IPS DF 6.9 (cell line): ENCODE measurements at regions not wholly inside any gene's neighbourhood (a gene's known extent, or its start where the extent isn't known, plus 50 kb on each side); places are given as distances from the start of the nearest gene placed in this dataset.

ENCODE experiments used
- DNase-seq: peaks from one replicate; pipeline ENCODE4 v3.0.0-alpha.2; 2013; ENCODE audit warnings: low read depth, low spot score
- H3K27ac ChIP-seq: one replicate; pipeline ENCODE4 v1.5.1; 2013; ENCODE audit warnings: low read length, control low read depth
- H3K27me3 ChIP-seq: 2 replicates; pipeline ENCODE4 v1.6.1; 2013; ENCODE audit warnings: mild to moderate bottlenecking, low read length; ENCODE audit not compliant: control insufficient read depth, insufficient read depth
- H3K36me3 ChIP-seq: 2 replicates; pipeline ENCODE4 v1.6.1; 2013; ENCODE audit warnings: low read length; ENCODE audit not compliant: control insufficient read depth, insufficient read depth
- H3K4me1 ChIP-seq: 2 replicates; pipeline ENCODE4 v1.6.1; 2013; ENCODE audit warnings: low read length; ENCODE audit not compliant: control insufficient read depth, insufficient read depth
- H3K4me3 ChIP-seq: 2 replicates; pipeline ENCODE4 v1.5.1; 2013; ENCODE audit warnings: mild to moderate bottlenecking, low read length
- H3K9me3 ChIP-seq: 2 replicates; pipeline ENCODE4 v1.6.1; 2013; ENCODE audit warnings: low read length, inconsistent platforms; ENCODE audit not compliant: control insufficient read depth, insufficient read depth
- WGBS: extraction: QIAGEN DNeasy Blood & Tissue Kit; methylation state at CpG from one replicate; pipeline ENCODE4 v1.1.7; 2013; ENCODE audit warnings: mixed read lengths, missing lambda C conversion rate; ENCODE audit not compliant: insufficient read length, insufficient coverage; 5-methylcytosine and 5-hydroxymethylcytosine counted together

DNA sequence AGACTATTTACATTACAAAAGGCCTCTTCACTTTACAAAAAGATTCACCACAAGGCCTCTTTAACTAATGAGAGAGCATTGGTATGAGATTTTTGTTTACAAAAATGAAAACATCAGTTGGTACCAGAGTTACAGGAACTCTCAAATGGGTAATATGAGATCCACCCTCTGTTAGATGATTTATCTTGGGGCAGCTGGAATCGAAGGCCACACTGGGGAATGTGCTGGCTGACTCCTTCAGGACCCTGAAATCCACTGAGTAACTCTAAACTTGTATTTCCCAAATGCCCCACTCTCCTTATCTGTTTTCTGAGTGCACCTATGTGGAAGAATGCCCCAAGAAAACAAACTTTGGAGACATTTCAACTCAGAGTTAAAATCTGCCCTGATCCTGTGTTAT, 232.9 kb upstream of the F9 start:
- Histone ChIP-seq H3K27ac (no peak overlapping the region), H3K27me3 (no peaks in the 10 kb centered on the region), H3K4me1 (no peaks in the 10 kb centered on the region), H3K4me3 (no peak overlapping the region), H3K9me3 (no peaks in the 10 kb centered on the region), H3K36me3 (no peaks in the 10 kb centered on the region)
- no peak for DNase-seq
- WGBS = no CpG with 5 or more reads among the region's 1 CpG

DNA sequence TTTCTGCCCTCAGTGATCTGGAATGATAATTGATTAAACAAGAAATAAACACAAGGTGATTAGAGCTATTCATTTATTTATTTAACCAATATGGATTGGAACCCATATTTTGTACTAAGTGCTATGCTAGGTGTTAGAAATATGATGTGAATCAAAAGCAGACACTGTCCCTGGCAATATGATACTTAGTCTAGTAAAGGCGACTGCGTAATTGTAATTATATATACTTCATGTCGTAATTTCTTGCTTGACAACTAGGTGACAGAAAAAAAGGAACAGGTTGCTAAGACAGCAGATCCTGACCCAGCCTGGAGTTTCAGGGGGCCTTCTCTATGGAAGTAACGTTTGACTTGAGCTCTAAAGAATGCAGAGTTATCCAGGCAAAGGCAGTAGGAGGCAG, 236.5 kb upstream of the F9 start:
- DNase-seq = no peak
- no peaks in the 10 kb centered on the region for H3K4me1 ChIP-seq
- H3K9me3 ChIP-seq = no peaks in the 10 kb centered on the region
- WGBS = no CpG with 5 or more reads among the region's 4 CpGs
- no peak overlapping the region for H3K4me3 ChIP-seq
- no peaks in the 10 kb centered on the region for H3K36me3 ChIP-seq
- H3K27me3 ChIP-seq = no peaks in the 10 kb centered on the region
- no peak overlapping the region for H3K27ac ChIP-seq

DNA sequence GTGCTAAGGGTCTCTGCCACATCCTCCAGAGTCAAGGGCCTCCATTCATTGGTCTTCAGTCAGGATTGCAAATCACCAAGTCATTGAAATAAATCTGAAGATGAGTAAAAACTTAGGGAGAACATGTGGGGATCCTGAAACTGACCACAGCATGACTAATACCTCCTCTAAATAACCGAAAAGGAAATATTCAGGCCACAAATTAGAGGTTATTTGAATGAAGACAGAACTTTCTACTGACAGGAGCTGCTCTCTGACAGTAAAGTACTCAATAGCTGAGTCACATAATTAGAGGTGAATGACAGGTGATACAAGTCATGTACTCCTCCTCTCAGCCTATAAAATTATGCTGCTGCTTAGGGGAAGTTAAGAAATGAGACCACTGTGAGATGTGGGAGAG, 240.2 kb upstream of the F9 start:
- no peak overlapping the region for H3K4me3 ChIP-seq
- no peaks in the 10 kb centered on the region for H3K27me3 ChIP-seq
- WGBS = no CpG with 5 or more reads among the region's 1 CpG
- H3K27ac ChIP-seq = no peak overlapping the region
- no peak for DNase-seq
- no peaks in the 10 kb centered on the region for H3K9me3 ChIP-seq
- H3K36me3 ChIP-seq = no peaks in the 10 kb centered on the region
- no peaks in the 10 kb centered on the region for H3K4me1 ChIP-seq

GRCh38 chrX:139287155-139287924, 243.2 kb upstream of the F9 start:
- H3K36me3 ChIP-seq = no peaks in the 10 kb centered on the region
- H3K9me3 ChIP-seq = no peaks in the 10 kb centered on the region
- WGBS = no CpG with 5 or more reads among the region's 2 CpGs
- no peak overlapping the region for H3K27ac ChIP-seq
- DNase-seq = no peak
- no peaks in the 10 kb centered on the region for H3K27me3 ChIP-seq
- no peaks in the 10 kb centered on the region for H3K4me1 ChIP-seq
- H3K4me3 ChIP-seq = no peak overlapping the region

DNA sequence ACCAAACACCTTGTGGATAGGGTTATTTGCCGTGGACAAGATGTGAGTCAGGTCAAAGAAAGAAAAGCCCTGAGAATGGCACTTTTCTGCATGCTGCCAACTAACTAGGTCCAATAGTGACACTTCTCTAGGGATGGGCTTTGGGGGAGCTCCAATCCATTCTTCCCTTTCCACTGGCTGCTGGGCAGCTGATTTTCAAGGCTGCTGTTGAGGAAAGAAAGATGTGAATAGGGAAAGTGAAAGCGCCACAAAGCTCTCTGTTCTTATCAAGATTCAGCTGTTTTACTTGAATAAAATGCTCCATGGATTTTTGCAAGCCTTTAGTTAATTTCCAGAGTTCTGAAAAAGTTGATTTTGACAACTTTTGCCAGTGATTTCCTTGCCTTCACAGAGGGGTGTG, 244.2 kb upstream of the F9 start:
- Histone ChIP-seq H3K4me3 (no peak overlapping the region), H3K36me3 (no peaks in the 10 kb centered on the region), H3K4me1 (no peaks in the 10 kb centered on the region), H3K27ac (no peak overlapping the region), H3K9me3 (no peaks in the 10 kb centered on the region), H3K27me3 (no peaks in the 10 kb centered on the region)
- WGBS = no CpG with 5 or more reads among the region's 2 CpGs
- DNase-seq = no peak

- H3K4me3 ChIP-seq = no peak overlapping the region
- no peak for DNase-seq
- no peaks in the 10 kb centered on the region for H3K9me3 ChIP-seq
- no peaks in the 10 kb centered on the region for H3K36me3 ChIP-seq
- no CpG with 5 or more reads among the region's 3 CpGs for WGBS
- no peak overlapping the region for H3K27ac ChIP-seq
- H3K4me1 ChIP-seq = no peaks in the 10 kb centered on the region
- H3K27me3 ChIP-seq = no peaks in the 10 kb centered on the region
These were observed 262.7 kb upstream of the F9 start for GRCh38 chrX:139267851-139268250.

- Histone ChIP-seq H3K4me1 (no peaks in the 10 kb centered on the region), H3K36me3 (no peaks in the 10 kb centered on the region), H3K9me3 (no peaks in the 10 kb centered on the region), H3K27me3 (no peaks in the 10 kb centered on the region), H3K27ac (no peak overlapping the region), H3K4me3 (no peak overlapping the region)
- WGBS = no CpG with 5 or more reads among the region's 3 CpGs
- no peak for DNase-seq
These were observed 284.2 kb upstream of the F9 start for GRCh38 chrX:139246295-139246694.

DNA sequence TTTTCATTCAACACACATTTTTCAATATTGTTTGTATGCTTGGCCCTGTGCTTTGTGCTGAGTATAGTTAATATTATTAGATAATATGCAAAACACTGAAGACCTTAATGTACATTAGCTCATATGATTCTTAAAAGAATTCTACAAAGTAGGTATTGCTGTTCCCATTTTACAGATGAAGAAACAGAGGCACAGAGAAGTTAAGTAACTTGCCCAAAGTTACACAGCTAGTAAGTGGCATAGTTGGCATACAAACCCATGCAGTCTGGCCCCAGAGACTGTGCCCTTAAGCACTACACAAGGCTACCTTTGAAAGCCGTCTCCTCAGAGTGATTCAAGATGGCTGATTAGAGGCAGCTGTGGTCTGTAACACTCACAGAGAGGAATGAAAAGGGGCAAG, 293.4 kb upstream of the F9 start:
- no CpG with 5 or more reads among the region's 1 CpG for WGBS
- no peaks in the 10 kb centered on the region for H3K4me1 ChIP-seq
- no peaks in the 10 kb centered on the region for H3K36me3 ChIP-seq
- DNase-seq = no peak
- H3K27me3 ChIP-seq = no peaks in the 10 kb centered on the region
- no peak overlapping the region for H3K27ac ChIP-seq
- no peak overlapping the region for H3K4me3 ChIP-seq
- H3K9me3 ChIP-seq = no peaks in the 10 kb centered on the region

GRCh38 chrX:139234898-139235297, 295.6 kb upstream of the F9 start:
- Histone ChIP-seq H3K4me1 (no peaks in the 10 kb centered on the region), H3K9me3 (no peaks in the 10 kb centered on the region), H3K4me3 (no peak overlapping the region), H3K27ac (no peak overlapping the region), H3K36me3 (no peaks in the 10 kb centered on the region), H3K27me3 (no peaks in the 10 kb centered on the region)
- DNase-seq = no peak
- no CpG with 5 or more reads among the region's 3 CpGs for WGBS

- no peak overlapping the region for H3K27ac ChIP-seq
- no CpG with 5 or more reads among the region's 10 CpGs for WGBS
- H3K4me1 ChIP-seq = peaks cover 3% of the 10 kb centered on the region
- no peaks in the 10 kb centered on the region for H3K9me3 ChIP-seq
- H3K36me3 ChIP-seq = no peaks in the 10 kb centered on the region
- H3K4me3 ChIP-seq = no peak overlapping the region
- no peak for DNase-seq
- no peaks in the 10 kb centered on the region for H3K27me3 ChIP-seq
These were observed 305.4 kb upstream of the F9 start for GRCh38 chrX:139224953-139225665.
